GM18861 (cell line): ENCODE measurements at regions not wholly inside any gene's neighbourhood (a gene's known extent, or its start where the extent isn't known, plus 50 kb on each side); places are given as distances from the start of the nearest gene placed in this dataset.

Experiments
- ATAC-seq: cut with Tn5 transposase; IDR thresholded peaks from one replicate; pipeline ENCODE4 v1.9.1; 2021; ENCODE audit not compliant: unreplicated experiment

DNA sequence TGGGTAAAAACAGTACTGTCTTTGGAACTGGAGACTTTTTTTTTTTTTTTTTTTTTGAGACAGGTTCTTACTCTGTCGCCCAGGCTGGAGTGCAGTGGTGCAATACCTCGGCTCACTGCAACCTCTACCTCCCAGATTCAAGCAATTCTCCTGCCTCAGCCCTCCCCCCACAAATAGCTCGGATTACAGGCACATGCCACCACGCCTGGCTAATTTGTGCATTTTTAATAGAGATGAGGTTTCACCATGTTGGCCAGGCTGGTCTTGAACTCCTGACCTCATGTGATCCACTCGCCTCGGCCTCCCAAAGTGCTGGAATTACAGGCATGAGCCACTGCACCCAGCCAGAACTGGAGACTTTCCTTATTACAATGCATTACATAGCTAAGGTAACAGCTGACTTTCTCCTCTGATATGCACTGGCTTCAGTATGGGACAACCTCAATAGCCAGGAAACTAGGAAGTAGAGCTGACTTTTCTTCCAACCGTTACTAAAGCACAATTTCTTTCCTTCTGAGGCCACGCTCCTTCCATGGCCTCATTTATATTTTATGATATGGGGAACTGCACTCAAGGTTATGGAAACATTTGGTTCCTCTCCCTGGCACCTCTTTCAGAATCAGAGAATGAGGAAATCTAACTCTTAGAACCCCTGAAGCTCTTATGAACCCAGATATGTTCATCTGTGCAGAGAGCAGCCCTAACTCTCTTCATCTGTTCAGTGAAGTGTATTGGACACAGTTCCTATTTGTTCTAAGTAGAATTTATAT, 53.5 kb upstream of the FAM9B start:
- ATAC-seq, result no peak

DNA sequence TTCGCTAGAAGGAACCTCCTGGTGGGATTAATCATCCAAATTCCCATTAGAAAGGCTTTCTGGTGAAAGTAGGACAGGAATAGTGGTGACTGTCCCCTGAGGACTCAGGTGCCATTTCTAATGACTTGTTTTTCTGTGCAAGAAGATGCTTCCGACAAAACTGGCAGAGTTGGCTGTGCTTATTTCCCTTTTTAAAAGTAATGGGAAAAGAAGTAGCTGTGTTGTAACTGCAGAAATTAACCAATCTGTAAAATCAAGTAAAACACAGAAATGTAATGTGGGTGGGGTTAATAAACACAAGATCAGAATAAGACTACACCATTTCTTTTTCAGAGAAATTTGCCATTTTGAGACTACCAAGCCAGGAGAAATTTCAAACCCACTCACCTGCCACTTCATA, 55.0 kb upstream of the FAM9B start:
- ATAC-seq, result no peak

DNA sequence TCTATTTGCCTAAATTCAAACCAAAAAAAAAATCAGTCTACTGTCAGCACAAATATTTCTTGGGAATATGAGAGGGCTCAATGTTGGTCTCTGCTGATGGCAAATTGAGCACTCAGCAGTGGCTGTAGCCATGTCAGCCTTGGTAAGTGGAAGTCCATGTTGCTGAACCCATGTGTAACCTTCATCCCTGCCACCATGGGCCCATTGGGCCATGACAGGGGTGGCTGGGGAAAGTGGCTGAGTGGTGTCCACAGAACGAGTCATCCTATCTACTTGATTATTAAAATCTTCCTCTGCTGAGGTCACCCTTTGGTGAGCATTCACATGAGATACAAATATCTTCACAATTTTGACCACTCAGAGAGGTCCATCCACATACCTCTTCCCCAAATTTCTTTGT, 56.8 kb upstream of the FAM9B start:
- no peak for ATAC-seq

DNA sequence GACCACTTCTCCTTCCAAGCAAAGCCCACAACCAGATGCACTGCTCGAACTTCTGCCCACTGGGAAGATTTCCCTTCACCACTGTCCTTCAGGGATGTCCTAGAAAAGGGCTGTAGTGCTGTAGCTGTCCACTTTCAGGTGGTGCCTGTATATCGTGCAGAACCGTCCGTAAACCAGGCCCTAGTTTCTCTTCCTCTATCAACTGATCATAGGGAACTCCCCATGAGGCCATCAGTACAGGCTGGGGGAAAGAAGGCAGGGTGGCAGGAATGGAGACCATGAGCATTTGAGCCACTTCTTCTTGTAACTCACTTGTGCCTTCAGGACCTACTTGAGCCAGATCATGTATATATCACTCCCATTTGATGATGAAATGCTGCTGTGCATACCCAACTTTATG, 57.3 kb upstream of the FAM9B start:
- ATAC-seq, result no peak

DNA sequence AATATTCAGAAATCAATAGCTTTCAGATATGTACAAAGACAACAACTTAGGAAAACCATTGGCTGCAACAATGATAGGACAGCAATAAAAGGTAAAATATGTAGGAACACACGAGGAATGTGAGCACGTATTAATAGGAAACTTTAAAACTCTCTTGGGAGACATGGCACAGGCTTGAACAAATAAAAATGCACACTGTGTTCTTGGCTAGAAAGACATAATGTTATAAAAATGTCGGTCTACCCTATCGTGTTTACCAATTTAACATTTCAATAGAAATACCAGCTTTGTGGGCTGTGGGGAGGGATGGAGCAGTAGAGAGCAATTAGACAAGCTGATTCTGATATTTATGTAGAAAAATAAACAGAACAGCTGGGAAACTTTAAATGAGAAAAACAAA, 69.0 kb upstream of the FAM9B start:
- no peak for ATAC-seq

DNA sequence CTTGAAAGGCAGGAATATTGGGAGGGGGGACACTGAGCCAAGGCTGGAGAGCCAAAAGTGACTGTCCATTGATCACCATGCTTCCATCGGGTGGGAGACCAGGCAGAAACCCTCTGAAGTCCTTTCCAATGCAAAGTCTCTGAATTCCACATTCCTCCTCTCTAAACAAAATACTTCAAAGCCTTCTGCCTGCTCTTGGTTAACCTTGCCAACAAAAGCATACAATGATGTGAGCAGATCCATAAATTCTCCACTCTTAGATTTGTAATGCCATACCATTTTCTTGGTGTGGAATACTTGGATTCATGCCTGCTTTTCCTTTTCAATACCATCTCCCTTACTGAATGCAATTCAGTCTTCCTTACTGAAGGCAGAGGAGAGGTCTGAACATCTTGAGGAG, 74.1 kb upstream of the FAM9B start:
- ATAC-seq, result no peak

DNA sequence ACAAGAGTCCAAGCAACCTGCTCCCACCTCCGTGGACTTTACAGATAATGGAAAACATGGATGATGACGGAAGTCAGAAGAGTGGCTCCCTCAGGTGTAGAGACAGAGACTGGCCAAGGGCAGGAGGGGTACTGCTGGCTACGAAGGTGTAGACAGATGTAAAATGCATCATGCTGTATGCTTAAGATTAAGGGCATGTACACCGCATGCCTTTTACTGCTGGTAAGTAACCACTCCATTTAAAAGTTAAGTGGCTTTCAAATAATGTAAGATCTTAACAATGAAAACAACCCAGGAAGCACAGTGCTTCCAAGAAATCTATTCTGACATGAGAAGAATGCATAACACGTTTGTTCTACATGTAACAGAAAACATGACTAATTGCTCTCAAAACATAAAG, 76.9 kb upstream of the FAM9B start:
- no peak for ATAC-seq

DNA sequence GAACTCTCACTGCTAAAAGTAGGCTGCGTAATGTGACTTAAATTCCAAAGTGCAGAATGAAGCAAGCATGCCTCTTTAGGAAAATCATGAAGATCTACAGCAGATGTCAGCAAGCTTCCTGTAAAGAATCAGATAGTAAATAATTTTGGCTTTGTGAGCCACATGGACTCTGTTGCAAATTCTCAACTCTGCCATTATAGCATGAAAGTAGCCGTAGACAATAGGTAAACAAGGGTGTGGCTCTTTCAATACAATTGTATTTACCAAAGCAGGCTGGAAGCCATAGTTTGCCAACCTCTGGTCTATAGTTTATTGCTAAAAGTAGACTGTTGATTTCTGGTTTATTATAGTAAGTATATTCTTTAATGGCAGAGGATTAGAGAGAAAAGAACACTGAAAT, 80.3 kb upstream of the FAM9B start:
- ATAC-seq, result no peak

DNA sequence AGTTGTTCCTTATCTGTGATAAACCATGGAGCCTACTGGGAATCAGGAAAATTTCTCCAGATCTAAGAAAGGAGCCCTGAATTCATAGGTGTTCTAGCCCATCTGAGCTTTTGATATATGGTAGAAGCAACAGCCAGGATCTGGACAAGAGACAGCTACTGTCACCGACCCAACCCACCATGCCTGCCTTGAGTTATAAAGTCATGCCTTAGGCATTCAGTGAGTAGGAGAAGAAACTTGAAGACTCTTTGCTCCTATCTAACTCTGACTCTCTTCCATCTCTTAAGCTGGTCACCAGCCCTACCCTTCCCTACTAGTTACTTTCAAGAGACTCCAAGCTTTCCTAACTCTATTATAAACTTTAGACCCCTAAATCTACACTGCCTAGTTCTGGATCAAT, 83.9 kb upstream of the FAM9B start:
- ATAC-seq, result no peak

DNA sequence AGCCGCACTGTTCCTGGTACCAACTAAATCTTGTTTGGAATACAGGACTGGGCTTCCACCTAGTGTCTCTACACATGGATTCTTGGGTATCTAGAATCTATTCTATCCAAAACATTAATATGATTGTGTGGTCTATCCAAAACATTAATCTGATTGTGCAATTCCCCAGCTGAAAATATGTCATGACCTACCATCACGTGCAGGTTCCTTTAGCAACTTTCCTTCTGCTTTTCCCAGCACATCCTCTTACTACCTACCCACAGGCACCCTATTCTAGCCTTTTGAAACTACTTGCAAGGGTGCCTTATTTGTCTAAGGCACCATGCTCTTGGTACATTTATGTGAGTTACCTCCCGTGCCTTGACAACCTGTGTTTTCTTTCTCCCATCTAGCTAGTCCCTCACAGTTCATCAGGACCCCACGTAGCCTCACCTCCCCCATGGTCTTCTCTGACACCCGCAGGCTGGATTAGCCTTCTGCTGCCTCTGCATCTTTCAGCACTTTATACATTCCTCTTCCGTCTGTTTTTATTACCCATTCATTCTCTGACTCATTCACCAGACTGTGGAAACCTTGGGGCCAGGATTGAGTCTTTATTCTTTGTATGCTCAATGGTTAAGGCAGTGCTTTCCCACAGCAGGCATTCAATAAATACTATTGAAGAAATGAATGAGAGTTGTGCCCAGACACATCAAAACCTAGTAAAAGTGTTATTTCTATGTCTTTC, 88.8 kb upstream of the FAM9B start:
- ATAC-seq, result no peak

DNA sequence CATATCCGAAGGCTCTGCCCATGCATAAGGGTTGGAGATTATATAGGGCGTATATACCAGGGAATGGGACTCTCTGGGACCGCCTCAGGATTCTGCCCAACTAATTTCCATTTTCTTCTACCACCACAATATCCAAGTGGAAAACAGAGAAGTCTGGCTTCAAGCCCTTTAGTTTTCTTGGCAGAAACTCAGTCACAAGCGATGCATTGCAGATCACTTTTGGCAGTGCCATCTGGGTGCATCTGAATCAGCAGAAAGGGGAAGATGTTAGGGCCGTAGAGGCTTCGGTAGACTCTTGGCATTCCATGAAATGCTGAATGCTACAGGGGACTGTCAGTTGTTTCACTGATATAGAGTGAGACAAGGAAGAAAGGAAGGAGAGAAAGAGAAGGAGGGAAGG, 94.1 kb upstream of the FAM9B start:
- ATAC-seq, result no peak

DNA sequence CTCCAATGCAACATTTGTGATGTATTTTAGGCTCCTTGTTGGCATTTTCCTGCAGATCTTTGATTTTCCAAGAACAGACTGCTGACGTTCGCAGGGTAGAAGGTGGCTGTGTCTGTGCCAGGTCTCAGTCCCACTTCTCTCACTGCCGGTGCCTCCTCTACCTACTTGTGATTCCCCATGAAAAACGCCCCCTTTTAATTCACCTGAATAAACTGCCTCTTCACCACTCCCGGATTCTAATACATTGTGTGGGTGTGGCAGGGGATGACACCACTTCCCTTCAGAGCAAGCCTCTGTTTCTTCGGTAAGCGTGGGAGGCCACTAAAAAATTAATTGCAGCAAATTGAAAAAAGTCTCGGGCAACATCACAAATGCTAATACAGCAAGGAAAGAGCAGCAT, 96.1 kb upstream of the FAM9B start:
- no peak for ATAC-seq

DNA sequence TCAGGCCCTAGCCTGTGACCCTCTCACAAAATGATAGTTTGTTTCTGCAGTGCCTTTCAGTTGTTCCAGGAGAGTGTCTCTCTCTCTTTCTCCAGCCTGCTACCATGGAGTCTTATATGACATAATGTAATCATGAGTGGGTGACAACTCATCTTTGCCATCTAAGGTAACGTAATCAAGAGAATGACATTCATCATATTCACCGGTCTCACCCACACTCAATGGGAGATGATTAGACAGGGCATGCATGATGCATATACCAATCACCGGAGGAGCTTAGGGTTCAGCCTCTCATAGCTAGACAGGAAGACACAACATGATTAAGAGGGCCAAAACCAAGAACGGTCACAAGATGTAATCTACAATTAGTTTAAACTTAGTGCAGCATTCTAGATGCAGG, 97.1 kb upstream of the FAM9B start:
- no peak for ATAC-seq

DNA sequence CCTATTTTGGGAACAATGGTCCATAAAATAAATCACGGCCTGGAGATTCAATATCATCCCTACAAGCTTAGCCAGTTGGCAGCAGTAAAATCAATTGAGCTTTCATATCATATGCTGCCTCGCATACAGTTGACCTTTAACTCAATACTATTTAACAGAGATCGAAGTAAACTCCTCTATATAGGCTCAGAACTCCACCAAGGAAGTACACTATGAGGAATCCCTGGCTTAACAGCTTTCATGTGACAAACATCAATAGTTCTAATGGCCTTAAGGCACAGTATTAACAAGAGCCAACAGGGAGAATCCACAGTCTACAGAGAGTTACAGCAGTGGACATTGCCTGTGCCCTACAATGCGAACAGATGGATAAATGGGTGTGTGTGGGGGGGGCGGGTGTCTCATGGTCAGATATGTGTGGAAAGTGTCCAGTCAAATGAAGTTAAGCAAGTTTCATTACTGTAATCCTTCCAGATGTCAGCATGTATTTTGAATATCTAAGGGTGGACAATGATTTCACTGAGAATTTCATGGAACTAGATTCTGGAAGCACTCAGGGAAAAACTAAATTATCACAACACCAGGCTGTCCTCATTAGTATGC, 98.2 kb upstream of the FAM9B start:
- ATAC-seq, result no peak

DNA sequence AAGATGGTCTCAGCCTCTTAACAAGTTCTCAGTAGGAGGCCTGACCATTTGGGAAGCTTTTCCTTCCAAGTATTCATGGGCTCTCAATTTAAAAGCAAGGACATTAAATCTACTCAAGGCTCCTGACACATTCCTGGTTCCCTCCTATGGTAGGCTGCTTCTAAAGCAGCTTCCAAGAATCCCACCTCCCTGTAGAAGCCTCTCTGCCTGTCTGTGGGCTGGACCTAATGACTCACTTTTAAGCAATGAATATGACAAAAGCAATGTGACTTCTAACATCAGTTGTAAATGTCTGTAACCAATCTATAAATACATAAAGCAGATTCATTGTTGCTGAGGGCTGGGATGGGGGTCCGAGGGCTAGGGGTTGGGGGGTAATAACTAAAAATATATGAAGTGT, 99.5 kb upstream of the FAM9B start:
- no peak for ATAC-seq

DNA sequence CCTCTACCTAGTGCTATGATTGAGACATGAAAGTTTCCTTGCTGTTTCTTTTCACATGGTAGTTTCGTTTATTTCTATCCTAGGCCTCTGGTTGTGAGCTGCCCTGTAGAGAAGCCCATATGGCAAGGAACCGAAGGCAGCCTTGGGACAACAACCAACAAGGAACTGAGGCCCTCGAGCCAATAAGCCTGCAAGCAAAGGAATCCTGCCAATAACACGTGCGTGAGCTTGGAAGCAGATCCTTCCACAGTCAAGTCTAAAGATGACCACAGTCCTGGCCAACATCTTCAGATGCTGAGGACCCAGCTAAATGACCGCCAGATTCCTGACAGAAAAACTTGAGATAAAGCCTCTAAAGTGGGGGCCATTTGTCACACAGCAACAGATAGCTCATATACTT, 100.4 kb upstream of the FAM9B start:
- no peak for ATAC-seq

DNA sequence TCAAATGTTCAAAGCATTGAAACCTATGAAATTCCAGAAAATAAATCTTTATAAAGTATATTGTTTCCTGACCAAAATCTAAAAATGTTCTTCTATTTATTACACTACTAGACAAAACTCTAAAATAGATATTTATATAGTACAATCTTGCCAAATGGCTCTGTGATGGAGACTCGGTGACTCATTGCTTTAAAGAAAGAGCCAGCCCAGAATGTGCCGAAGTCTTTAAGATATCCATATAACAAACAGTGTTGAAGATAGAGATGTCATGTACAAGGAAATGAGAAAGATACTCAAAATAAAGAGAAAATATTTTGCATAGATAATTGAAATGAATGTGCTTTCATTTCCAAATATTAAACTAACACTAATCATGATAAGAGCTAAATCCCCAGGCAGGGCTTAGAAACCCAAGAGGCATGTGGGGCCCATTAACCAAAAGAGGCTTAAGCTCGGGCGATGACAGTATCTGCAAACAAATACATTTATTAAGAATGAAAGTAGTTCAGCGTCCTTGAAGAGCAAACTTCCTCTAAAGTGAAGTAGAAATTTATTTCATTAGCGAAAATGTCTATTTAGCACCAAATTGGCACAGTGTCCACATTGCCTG, 102.1 kb upstream of the FAM9B start:
- ATAC-seq, result no peak

DNA sequence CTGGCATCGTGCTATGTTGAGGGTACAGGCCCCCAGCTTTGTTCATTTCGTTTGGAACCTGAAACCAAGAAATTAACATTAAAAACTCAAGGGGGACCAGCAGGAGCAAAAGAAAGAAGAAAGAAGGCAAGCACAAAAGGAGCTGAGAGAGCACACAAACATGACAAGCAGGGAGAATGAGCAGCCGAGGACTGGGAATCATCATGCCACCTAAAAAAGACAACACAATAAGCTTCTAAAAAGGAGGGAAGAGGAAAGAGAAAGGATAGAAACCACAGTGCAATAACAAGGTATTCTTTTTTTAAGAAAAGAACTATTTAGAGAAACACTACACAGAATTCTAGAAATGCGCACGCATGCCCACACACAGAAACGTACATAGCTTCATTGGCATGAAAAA, 103.2 kb upstream of the FAM9B start:
- no peak for ATAC-seq

DNA sequence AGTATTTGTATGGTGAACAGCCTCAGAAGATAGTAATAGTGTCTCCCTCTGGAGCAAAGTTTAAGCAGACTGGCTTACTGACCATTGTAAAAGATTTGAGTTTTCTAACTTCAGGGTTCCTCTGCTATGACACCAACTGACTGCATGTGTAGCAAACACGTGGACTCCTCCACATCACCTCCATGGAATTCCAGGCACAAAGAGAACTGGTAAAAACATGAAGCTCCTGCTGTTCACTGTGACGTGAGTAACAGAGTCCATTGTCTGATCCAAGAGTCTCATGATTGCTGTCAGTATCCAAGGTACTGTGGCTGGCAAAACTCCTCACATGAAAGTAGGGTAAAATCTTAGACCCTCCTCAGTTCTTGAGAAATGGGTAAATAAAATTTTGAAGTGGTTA, 107.6 kb upstream of the FAM9B start:
- no peak for ATAC-seq

DNA sequence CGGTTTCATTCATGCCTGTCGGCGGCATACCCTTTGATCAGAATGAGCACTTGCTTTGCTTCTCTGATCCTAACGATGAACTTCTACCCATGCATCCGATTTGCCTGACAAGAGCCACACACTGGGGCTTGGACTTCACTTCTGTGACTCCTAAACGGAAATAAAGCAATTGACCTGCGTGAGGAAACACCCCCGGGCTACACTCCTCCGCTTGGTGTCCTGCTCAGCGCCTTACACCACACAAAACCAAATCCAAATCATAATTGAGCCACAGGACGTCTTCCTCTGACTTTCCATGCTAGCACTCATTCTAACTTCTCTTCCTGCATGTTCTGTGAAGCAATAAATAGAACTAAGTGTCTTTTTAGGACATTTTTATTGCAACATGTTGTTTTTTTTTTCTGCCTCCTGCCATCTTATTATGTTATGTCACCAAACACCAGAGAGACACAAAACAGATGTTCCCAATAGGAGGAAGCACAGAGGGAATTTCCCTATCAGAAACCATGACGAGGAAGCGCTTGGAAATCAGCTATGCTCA, 110.8 kb upstream of the FAM9B start:
- ATAC-seq, result no peak

DNA sequence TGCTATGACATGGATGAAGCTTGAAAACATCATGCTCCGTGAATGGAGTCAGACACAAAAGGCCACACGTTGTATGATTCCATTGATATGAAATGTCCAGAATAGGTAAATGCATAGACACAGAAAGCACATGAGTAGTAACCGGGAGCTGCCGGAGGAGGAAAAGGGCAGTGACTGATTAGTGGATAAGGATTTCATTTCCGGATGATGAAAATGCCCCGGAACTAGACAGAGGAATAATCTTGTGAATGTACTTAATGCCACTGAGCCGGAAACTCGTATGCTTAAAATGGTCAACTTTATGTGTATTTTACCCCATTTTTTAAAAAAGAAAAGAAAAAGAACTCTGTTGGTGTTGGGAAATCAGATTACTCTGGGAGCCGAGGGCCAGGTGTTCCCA, 112.7 kb upstream of the FAM9B start:
- ATAC-seq, result no peak

DNA sequence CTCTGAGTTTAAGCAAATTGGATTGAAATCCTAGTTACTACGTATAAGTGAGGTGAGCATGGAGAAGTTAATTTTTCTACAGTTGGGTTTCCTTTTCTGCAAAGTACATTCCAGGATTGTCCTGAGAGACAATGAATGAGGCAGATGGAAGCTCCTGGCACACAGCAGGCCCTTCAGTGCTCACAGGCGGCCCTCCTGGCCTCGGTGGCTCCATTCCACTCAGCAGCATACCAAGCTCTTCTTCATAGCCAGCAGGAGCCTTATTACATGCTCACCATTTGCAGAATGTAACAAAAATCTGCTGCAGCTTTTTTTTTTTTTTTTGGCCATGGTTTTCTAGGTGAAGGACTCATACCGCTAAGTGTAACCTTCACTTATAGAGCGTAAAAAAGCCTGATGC, 113.2 kb upstream of the FAM9B start:
- no peak for ATAC-seq
